ENCODE measurements at regions not wholly inside any gene's neighbourhood (a gene's known extent, or its start where the extent isn't known, plus 50 kb on each side); places are given as distances from the start of the nearest gene placed in this dataset.

GRCh38 chr10:71040343-71040742 lies 152.0 kb upstream of the PCBD1 start:
- Mint-ChIP-seq H3K4me1 (peaks cover 38% of the 10 kb centered on the region), H3K27ac (no peak overlapping the region), H3K9me3 (no peaks in the 10 kb centered on the region), H3K27me3 (ENCODE audit: low read depth) (peaks cover 16% of the 10 kb centered on the region), H3K36me3 (ENCODE audit: low read depth) (no peaks in the 10 kb centered on the region), H3K4me3 (no peak overlapping the region)
- TF ChIP-seq CTCF (IDR thresholded peaks at IDR 0.05; ENCODE audit: unreplicated experiment in 3 of 3): no peak

GRCh38 chr10:71040846-71041605 lies 152.7 kb upstream of the PCBD1 start:
- Mint-ChIP-seq H3K9me3 (no peaks in the 10 kb centered on the region), H3K4me3 (no peak overlapping the region), H3K27ac (no peak overlapping the region), H3K36me3 (ENCODE audit: low read depth) (no peaks in the 10 kb centered on the region), H3K4me1 (peaks cover 38% of the 10 kb centered on the region), H3K27me3 (ENCODE audit: low read depth) (peaks cover 17% of the 10 kb centered on the region)
- TF ChIP-seq CTCF (IDR thresholded peaks at IDR 0.05; ENCODE audit: unreplicated experiment in 3 of 3): no peak

- H3K9me3 Mint-ChIP-seq: no peaks in the 10 kb centered on the region
Observed at GRCh38 chr10:71042216-71042615, 153.9 kb upstream of the PCBD1 start.

GRCh38 chr10:71042699-71043098 lies 154.3 kb upstream of the PCBD1 start:
- no peaks in the 10 kb centered on the region for H3K36me3 Mint-ChIP-seq (ENCODE audit: low read depth)
- peaks cover 29% of the 10 kb centered on the region for H3K27me3 Mint-ChIP-seq (ENCODE audit: low read depth)
- H3K4me3 Mint-ChIP-seq: no peak overlapping the region
- no peak for TF ChIP-seq CTCF (IDR thresholded peaks at IDR 0.05; ENCODE audit: unreplicated experiment in 3 of 3)
- peaks cover 35% of the 10 kb centered on the region for H3K4me1 Mint-ChIP-seq
- no peaks in the 10 kb centered on the region for H3K9me3 Mint-ChIP-seq
- peak overlapping the region in 1 of 3 experiments; percentile 8 for H3K27ac Mint-ChIP-seq

More at GRCh38 chr10:71042216-71042615, 153.9 kb upstream of the PCBD1 start:
- peak overlapping the region in 2 of 3 experiments; percentile 2 to 8 for H3K27ac Mint-ChIP-seq
- TF ChIP-seq CTCF (IDR thresholded peaks at IDR 0.05; ENCODE audit: unreplicated experiment in 3 of 3): no peak
- H3K36me3 Mint-ChIP-seq (ENCODE audit: low read depth): no peaks in the 10 kb centered on the region
- peaks cover 26% of the 10 kb centered on the region for H3K27me3 Mint-ChIP-seq (ENCODE audit: low read depth)
- H3K4me3 Mint-ChIP-seq: no peak overlapping the region
- peaks cover 33% of the 10 kb centered on the region for H3K4me1 Mint-ChIP-seq

- no peak overlapping the region for H3K27ac Mint-ChIP-seq
- no peaks in the 10 kb centered on the region for H3K9me3 Mint-ChIP-seq
- H3K27me3 Mint-ChIP-seq (ENCODE audit: low read depth): peaks cover 33% of the 10 kb centered on the region
- no peak overlapping the region for H3K4me3 Mint-ChIP-seq
- TF ChIP-seq CTCF (IDR thresholded peaks at IDR 0.05; ENCODE audit: unreplicated experiment in 3 of 3): no peak
- no peaks in the 10 kb centered on the region for H3K36me3 Mint-ChIP-seq (ENCODE audit: low read depth)
- peaks cover 39% of the 10 kb centered on the region for H3K4me1 Mint-ChIP-seq
Observed at GRCh38 chr10:71043858-71044257, 155.5 kb upstream of the PCBD1 start.

GRCh38 chr10:71044720-71045119 lies 156.4 kb upstream of the PCBD1 start:
- peak overlapping the region in 1 of 3 experiments; percentile 21 for H3K4me3 Mint-ChIP-seq
- H3K4me1 Mint-ChIP-seq: peaks cover 48% of the 10 kb centered on the region
- TF ChIP-seq CTCF (IDR thresholded peaks at IDR 0.05; ENCODE audit: unreplicated experiment in 3 of 3): no peak
- no peaks in the 10 kb centered on the region for H3K36me3 Mint-ChIP-seq (ENCODE audit: low read depth)
- no peaks in the 10 kb centered on the region for H3K9me3 Mint-ChIP-seq
- H3K27me3 Mint-ChIP-seq (ENCODE audit: low read depth): peaks cover 41% of the 10 kb centered on the region
- peak overlapping the region; percentile 55 to 85 (median 69) for H3K27ac Mint-ChIP-seq
